ENCODE measurements at regions not wholly inside any gene's neighbourhood (a gene's known extent, or its start where the extent isn't known, plus 50 kb on each side); places are given as distances from the start of the nearest gene placed in this dataset.
A peak's percentile ranks its signal among the peaks of the same experiment; 100 is the strongest.
"Not testable (repeated sequence)": the region's sequence is repeated elsewhere in the genome, so short reads cannot be mapped to it uniquely, and the experiment has no call there.

DNA sequence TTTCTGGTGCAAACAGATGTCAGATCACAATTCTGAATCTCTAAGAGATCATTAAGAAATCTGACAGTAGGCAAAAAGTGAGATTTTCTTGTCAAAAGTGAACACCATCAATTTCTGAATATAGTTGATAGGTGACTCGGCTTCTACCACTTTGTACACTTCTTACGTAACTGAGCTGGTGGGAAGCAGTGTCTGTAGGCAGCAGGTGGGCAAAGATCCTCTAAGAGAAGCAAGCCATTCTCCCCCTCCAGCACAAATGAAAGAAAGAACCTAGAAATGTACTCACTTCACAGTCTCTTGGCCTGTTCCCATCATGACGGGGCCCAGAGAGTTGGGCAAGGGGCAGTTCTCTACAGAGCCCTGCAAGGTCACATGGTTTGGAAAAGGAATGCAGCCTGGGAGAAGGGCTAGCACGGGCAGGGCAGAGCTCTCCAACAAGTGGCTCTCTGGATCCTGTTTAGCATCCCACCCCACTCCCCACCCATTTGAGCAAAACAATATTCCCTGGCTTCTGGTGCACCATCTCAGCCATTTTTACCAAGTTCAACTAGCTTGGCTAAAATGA, 412.6 kb downstream of the LTN1 start:
- no peak for DNase-seq

DNA sequence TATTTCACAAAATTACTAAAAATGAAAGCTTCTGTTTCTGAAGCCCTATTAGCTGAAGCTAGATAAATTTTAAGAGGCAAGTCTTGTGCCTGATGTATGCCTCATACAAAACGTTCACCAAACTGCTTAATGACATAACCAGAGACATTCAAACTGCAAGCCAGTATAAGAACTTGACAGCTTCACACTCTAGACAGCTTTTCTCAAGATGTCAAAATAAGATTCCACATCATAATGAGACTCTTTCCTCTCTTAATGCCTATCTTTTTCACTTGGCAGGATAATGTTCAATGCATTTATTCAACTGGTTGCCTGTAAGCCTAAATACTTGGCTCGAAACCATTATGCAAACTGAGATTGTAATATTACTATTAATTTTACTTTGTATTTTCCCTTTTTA, 424.0 kb downstream of the LTN1 start:
- DNase-seq: no peak

- DNase-seq: not testable (repeated sequence)
These were observed 428.7 kb downstream of the LTN1 start for GRCh38 chr21:28563933-28564332.

GRCh38 chr21:28561772-28562171, 430.9 kb downstream of the LTN1 start:
- DNase-seq: no peak

DNA sequence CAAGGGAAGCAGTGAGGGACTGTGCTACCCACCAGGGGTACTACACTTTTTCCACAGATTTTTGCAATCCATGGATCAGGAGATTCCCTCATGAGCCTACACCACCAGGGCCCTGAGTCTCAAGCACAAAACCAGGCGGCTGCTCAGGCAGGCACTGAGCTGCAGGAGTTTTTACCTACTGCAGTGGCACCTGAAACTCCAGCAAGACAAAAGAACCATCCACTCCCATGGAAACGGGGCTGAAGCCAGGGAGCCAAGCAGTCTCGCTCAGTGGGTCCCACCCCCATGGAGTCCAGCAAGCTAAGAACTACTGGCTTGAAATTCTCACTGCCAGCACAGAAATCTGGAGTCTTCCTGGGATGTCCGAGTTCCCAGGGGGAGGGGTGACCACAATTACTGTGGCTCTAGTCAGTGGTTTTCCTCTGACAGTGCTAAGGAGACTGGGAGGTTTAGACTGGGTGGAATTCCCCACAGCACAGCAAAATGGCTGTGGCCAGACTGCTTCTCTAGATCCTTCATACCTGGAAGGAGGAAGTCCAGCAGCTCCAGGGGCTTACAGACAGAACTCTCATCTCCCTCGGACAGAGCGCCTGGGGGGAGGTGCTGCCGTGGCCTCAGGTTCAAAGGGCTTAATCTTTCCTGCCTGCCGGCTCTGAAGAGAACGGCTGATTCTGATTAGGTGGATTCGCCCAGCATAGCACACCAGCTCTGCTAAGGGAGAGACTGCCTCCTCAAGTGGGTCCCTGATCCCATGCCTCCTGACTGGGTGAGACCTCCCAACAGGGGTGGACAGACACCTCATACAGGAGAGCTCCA, 437.8 kb downstream of the LTN1 start:
- no peak for DNase-seq

GRCh38 chr21:28550057-28550825, 442.4 kb downstream of the LTN1 start:
- DNase-seq: no peak

DNA sequence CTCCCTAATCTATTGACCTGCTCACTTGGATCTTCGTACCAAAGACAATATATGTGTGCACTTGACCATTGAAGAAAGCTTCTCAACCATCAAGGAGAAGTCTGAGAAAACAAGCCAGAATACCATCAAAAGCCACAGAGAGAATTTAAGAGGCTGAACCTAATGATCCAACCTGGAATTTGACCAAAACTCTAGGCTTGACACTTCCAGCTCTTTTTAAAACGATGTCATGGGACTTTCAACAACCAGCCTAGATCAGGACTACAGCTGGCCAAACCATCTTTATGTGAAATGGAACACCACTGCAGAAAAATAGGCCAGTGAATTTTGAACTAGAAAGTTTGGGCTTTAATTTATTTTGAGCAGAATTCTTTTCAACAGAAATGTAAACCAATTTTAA, 444.4 kb downstream of the LTN1 start:
- DNase-seq: no peak

GRCh38 chr21:28547766-28548165, 444.9 kb downstream of the LTN1 start:
- no peak for DNase-seq

DNA sequence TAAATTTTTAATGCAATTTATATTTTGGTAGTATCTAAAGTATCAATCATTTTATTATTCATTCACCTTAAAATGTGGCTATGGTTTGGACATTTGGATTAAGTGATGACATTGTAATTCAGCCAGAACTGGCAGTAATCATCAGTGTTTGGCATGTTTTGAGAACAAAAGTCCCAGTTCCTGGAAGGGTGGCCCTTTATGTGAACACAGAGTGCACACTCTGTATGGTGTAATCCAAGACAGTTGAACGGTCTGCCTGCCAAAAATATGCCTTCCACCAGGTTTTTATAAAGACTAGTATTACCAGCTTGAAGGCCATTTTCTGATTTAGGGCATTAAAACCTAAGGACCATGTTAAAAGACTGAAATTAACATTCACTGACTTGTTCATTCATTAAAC, 448.7 kb downstream of the LTN1 start:
- DNase-seq: no peak

GRCh38 chr21:28541371-28542112, 451.1 kb downstream of the LTN1 start:
- no peak for DNase-seq

DNA sequence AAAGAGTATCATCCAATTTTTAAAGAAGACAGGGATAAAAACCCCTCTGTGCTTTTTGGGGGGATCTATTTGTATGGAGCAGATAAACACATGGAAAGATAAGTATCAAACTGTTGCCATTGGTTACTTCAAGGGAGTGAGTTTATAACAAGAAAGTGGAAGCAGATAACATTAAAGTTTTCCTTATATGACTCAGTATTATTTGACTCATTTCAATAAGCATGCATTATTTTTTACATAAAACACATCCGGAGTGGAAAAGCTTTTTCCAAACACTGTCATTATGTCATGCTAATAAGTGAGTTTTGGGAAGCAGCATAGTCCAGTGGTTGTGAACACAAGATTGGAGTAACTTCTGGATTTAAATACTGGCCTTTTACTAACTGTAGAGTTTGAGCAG, 452.2 kb downstream of the LTN1 start:
- DNase-seq: no peak

GRCh38 chr21:28539623-28539988, 453.1 kb downstream of the LTN1 start:
- no peak for DNase-seq

DNA sequence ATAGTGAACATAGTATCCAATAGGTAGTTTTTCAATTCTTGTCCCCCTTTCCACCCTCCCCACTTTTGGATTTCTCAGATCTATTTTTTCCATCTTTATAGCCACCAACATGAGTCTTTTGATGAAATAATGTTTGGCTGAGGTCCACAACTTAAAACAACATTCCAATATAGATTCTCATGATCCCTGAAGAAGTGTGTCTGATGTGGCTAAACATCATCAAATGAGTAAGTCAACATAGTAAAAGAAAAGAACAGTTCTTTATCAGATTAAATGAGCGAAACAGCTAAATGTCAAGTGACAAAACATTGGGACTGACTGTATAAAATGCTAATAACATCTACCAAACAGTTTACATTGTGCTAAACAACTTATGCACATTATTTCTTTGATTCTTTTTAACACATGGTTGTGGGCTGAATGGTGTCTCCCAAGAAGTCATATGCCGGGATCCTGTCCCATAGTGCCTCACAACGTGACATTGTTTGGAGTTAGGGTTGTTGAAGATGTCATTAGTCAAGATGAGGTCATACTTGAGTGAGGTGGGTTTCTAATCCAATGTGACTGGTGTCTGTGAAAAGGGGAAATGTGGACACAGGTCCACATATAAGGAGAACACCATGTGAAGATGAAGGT, 453.6 kb downstream of the LTN1 start:
- no peak for DNase-seq

- no peak for DNase-seq
These were observed 455.2 kb downstream of the LTN1 start for GRCh38 chr21:28537371-28538079.

DNA sequence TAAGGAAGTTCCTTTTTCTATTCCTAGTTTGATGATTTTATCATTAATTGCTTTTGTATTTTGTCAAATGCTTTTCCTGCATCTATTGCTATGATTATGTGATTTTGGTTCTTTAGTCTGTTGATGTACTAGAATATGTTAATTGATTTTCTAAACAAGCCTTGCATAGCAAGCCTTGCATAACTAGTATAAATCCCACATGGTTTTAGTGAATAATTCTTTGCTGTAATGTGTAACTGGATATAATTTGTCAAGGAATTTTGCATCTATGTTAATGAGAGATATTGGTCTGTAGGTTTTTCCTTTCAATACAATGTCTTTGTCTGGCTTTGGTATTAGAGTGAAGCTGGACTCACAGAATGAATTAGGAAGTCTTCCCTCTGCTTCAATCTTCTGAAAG, 460.2 kb downstream of the LTN1 start:
- DNase-seq: no peak

GRCh38 chr21:28523367-28523766, 469.3 kb downstream of the LTN1 start:
- DNase-seq: no peak

GRCh38 chr21:28522014-28522799, 470.5 kb downstream of the LTN1 start:
- DNase-seq: no peak

DNA sequence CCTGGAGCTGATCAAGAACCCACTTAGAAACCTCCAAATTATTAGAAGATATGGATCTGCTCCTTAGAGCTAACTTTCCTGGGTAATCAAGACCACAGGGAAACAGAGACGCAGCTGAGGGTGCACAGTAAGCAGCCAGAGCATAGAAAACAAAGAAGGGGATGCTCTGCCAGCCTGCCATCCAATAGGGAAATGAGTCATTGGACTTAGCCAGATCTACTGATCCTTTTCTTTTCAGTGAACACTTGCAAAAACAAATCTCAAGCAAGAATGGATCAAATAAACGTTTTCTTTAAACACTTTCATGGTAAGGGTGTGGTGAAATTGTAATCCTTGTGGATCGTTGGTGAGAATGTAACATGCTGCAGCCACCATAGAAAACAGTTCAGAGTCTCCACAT, 474.0 kb downstream of the LTN1 start:
- no peak for DNase-seq

DNA sequence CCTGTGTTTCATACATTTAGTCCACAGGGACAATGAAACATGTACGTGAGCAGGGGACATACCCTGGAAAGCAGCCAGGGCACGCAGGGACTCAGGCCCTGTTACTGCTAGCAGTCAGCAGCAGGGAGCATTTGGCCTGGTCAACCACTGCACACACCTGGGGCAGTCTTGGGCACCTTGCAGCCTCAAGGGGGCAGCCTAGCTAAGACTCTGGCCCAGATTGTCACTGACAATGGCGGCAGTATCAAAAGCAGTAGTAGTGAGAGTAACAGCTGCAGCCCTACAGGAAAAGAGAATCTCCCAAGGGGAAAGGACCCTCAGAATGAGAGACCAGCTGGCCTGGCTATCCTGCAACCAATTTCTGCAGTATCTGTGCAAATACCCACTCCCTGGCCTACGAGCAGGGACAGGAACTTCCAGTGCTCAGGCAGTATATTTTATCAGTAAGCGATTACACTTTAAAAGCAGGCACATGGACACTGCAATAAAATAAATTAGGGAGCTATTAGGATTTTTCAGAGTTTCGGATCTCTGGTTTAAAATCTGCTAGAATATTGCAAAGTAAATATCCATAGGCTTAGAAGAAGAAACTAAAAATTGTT, 475.6 kb downstream of the LTN1 start:
- DNase-seq: peak; percentile 67

DNA sequence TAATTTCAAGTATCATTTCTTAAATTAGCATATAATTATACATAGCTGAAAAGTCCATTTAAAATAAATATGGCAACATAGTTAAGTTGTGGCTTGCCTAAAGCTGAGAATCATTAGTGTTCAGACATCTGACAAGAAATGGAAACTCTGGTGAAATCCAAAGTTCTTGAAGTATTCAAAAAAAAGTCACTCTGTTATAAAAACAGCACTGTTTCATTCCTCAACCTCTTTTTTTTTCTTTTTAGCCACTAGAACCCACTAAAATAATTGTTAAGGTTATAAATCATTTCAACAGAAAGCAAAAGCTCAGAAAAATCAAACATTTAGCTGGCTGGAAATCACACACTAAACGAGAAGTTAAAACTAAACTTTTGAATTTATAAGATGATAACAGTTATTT, 476.7 kb downstream of the LTN1 start:
- DNase-seq: no peak

DNA sequence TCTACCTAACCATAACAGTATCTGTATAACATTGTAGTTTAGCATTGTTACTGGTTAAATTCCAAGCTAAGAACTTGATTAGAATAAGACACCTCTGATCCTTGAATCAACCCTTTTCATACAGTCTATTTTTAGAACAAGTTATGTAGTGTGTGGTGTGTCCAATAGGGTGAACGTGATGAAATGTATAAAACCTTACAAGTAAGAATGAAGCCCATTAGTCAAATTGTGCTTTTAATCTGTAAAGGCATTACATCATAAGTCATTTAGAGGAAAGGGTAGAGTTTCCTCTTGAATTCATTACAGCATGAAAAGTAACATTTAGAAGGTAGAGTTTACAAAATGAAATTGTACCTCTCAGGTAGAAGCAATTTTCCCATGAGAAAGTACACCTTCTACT, 479.2 kb downstream of the LTN1 start:
- no peak for DNase-seq
